IMR-90 (cell line): ENCODE measurements at regions not wholly inside any gene's neighbourhood (a gene's known extent, or its start where the extent isn't known, plus 50 kb on each side); places are given as distances from the start of the nearest gene placed in this dataset.

ENCODE experiments used
- ATAC-seq: fragments of 200-7000 bp; cut with Tn5 transposase; 2 replicates; pipeline ENCODE4 v1.9.1; 2020; ENCODE audit warnings: low read depth, mild to moderate bottlenecking, moderate library complexity
- BruUV-seq: library from RNA; stranded (reverse); fragments of 400-500 nt; replicated peaks from 2 replicates; lab custom pipeline; 2021; lab: Mats Ljungman, UMichigan
- CTCF ChIA-PET: fragments of 300-600 bp; formaldehyde crosslinking; extraction: SDS; loops from one replicate; lab custom pipeline; 2021; ENCODE audit warnings: antibody characterized with exemption; lab: Yijun Ruan, JAX
- POLR2A ChIA-PET: fragments of 300-600 bp; sonication (Branson Sonifier 250); formaldehyde crosslinking; loops from one replicate; lab custom pipeline; 2022; ENCODE audit warnings: antibody characterized with exemption; ENCODE audit not compliant: unreplicated experiment; lab: Charles Lee
- DNase-seq: peaks from one replicate; pipeline ENCODE4 v3.0.0; 2013
- H2AFZ ChIP-seq: replicated peaks from 2 replicates; pipeline ENCODE3; 2013; ENCODE audit warnings: low read length, mild to moderate bottlenecking; ENCODE audit not compliant: poor library complexity
- H2AK5ac ChIP-seq: 2 replicates; pipeline ENCODE4 v1.6.1; 2013; ENCODE audit warnings: low read depth, low read length, inconsistent platforms
- H2AK9ac ChIP-seq: replicated peaks from 2 replicates; pipeline ENCODE3; 2013; ENCODE audit warnings: mild to moderate bottlenecking, low read depth, low read length, moderate library complexity; ENCODE audit not compliant: poor library complexity
- H2BK120ac ChIP-seq: 2 replicates; pipeline ENCODE4 v1.6.1; 2013; ENCODE audit warnings: low read depth, low read length, inconsistent platforms
- H2BK15ac ChIP-seq: 3 replicates; pipeline ENCODE4 v1.6.1; 2013; ENCODE audit warnings: low read depth, low read length, inconsistent platforms
- H2BK20ac ChIP-seq: 2 replicates; pipeline ENCODE4 v1.6.1; 2013; ENCODE audit warnings: low read depth, mild to moderate bottlenecking, inconsistent platforms, low read length, moderate library complexity
- H2BK5ac ChIP-seq: 2 replicates; pipeline ENCODE4 v1.6.1; 2013; ENCODE audit warnings: mild to moderate bottlenecking, low read depth, low read length, inconsistent platforms; ENCODE audit not compliant: poor library complexity, severe bottlenecking
- H3K14ac ChIP-seq: replicated peaks from 2 replicates; pipeline ENCODE4 v1.6.1; 2013; ENCODE audit warnings: low read depth, low read length, inconsistent platforms
- H3K18ac ChIP-seq: 2 replicates; pipeline ENCODE4 v1.6.1; 2013; ENCODE audit warnings: low read depth, low read length, control low read depth
- H3K23ac ChIP-seq: 2 replicates; pipeline ENCODE4 v1.6.1; 2013; ENCODE audit warnings: low read depth, low read length, inconsistent platforms
- H3K27ac ChIP-seq: 2 replicates; pipeline ENCODE4 v1.5.1; 2013; ENCODE audit warnings: mild to moderate bottlenecking, control low read depth, low read length; ENCODE audit not compliant: insufficient read depth
- H3K27me3 ChIP-seq: 2 replicates; pipeline ENCODE4 v1.6.1; 2013; ENCODE audit warnings: low read length; ENCODE audit not compliant: control insufficient read depth, insufficient read depth
- H3K36me3 ChIP-seq: 2 replicates; pipeline ENCODE4 v1.6.1; 2013; ENCODE audit warnings: low read length, mixed read lengths; ENCODE audit not compliant: control insufficient read depth, insufficient read depth
- H3K4ac ChIP-seq: 2 replicates; pipeline ENCODE4 v1.6.1; 2013; ENCODE audit warnings: low read depth, low read length, inconsistent platforms
- H3K4me1 ChIP-seq: 2 replicates; pipeline ENCODE4 v1.6.1; 2013; ENCODE audit warnings: low read length, mixed read lengths; ENCODE audit not compliant: control insufficient read depth, insufficient read depth
- H3K4me2 ChIP-seq: 2 replicates; pipeline ENCODE4 v1.6.1; 2013; ENCODE audit warnings: low read depth, mild to moderate bottlenecking, control low read depth, low read length, moderate library complexity
- H3K4me3 ChIP-seq: 2 replicates; pipeline ENCODE4 v1.5.1; 2013; ENCODE audit warnings: low read depth, mild to moderate bottlenecking, control low read depth, low read length, moderate library complexity; ENCODE audit not compliant: insufficient read depth
- H3K56ac ChIP-seq: 2 replicates; pipeline ENCODE4 v1.6.1; 2013; ENCODE audit warnings: low read length, inconsistent platforms; ENCODE audit not compliant: insufficient read depth; ENCODE audit errors: extremely low read depth
- H3K79me1 ChIP-seq, 2 experiments: 2 replicates each; pipeline ENCODE4 v1.6.1; 2013; ENCODE audit warnings: low read length in 2 of 2, inconsistent platforms in 1 of 2, low read depth in 1 of 2
- H3K9ac ChIP-seq: 2 replicates; pipeline ENCODE4 v1.6.1; 2013; ENCODE audit warnings: low read depth, low read length, control low read depth
- H3K9me1 ChIP-seq: 2 replicates; pipeline ENCODE4 v1.6.1; 2013; ENCODE audit warnings: low read length, inconsistent platforms; ENCODE audit not compliant: insufficient read depth
- H3K9me3 ChIP-seq: 2 replicates; pipeline ENCODE4 v1.6.1; 2013; ENCODE audit warnings: low read length; ENCODE audit not compliant: control insufficient read depth, insufficient read depth
- H4K20me1 ChIP-seq: 2 replicates; pipeline ENCODE4 v1.6.1; 2013; ENCODE audit warnings: low read length, inconsistent platforms; ENCODE audit not compliant: insufficient read depth
- H4K5ac ChIP-seq: 2 replicates; pipeline ENCODE4 v1.6.1; 2013; ENCODE audit warnings: mild to moderate bottlenecking, low read depth, low read length, control low read depth
- H4K8ac ChIP-seq, 2 experiments: 2 replicates each; pipeline ENCODE4 v1.6.1; 2013; ENCODE audit warnings: low read depth in 2 of 2, low read length in 2 of 2, control low read depth in 1 of 2, inconsistent platforms in 1 of 2
- H4K91ac ChIP-seq: 2 replicates; pipeline ENCODE4 v1.6.1; 2013; ENCODE audit warnings: low read depth, low read length, inconsistent platforms; ENCODE audit not compliant: insufficient read depth
- BHLHE40 ChIP-seq: fragments of 150-350 bp; IDR thresholded peaks from 2 replicates; pipeline ENCODE4 v1.6.1; 2016; ENCODE audit warnings: mild to moderate bottlenecking, low read depth, low read length
- CEBPB ChIP-seq: IDR thresholded peaks from 2 replicates; pipeline ENCODE4 v1.6.1; 2012; ENCODE audit warnings: low read depth, low read length, improper control_type of control experiment
- CHD1 ChIP-seq: IDR thresholded peaks from 2 replicates; pipeline ENCODE4 v1.6.1; 2012; ENCODE audit warnings: low read depth, low read length, improper control_type of control experiment
- MAFK ChIP-seq: IDR thresholded peaks from 2 replicates; pipeline ENCODE4 v1.6.1; 2012; ENCODE audit warnings: low read depth, low read length, improper control_type of control experiment
- MXI1 ChIP-seq: IDR thresholded peaks from 2 replicates; pipeline ENCODE4 v1.6.1; 2012; ENCODE audit warnings: low read depth, mild to moderate bottlenecking, low read length, moderate library complexity, borderline replicate concordance
- RFX5 ChIP-seq: IDR thresholded peaks from 2 replicates; pipeline ENCODE4 v1.8.0; 2012; ENCODE audit warnings: low read depth, mild to moderate bottlenecking, low read length, moderate library complexity
- SMC3 ChIP-seq: fragments of 150-350 bp; IDR thresholded peaks from 2 replicates; pipeline ENCODE4 v1.6.1; 2016; ENCODE audit warnings: low read depth, mild to moderate bottlenecking, antibody characterized with exemption, low read length, moderate library complexity
- WGBS, 2 experiments: methylation state at CpG; one replicate each; pipeline versions ENCODE4 v1.1.5 to v1.1.7; 2013; ENCODE audit warnings: missing lambda C conversion rate in 2 of 2; ENCODE audit not compliant: insufficient read length in 1 of 2; ENCODE audit errors: extremely low coverage in 2 of 2; 5-methylcytosine and 5-hydroxymethylcytosine counted together
- dilution Hi-C: fragments of 300-500 bp; cut with HindIII; formaldehyde crosslinking; loops from one replicate; pipeline ENCODE4 v1.14.3; 2018; ENCODE audit warnings: low sequenced_read_pairs; ENCODE audit not compliant: unreplicated experiment
- in situ Hi-C: fragments of 300-500 bp; cut with MboI; formaldehyde crosslinking; loops from 3 replicates; pipeline ENCODE4 v1.14.3; 2019; ENCODE audit warnings: low sequenced_read_pairs, inconsistent platforms, mixed read lengths
- intact Hi-C: fragments of 100-400 bp; cut with micrococcal nuclease; formaldehyde crosslinking; loops from 2 replicates; pipeline ENCODE4 v1.10.0; 2022
- TF ChIP-seq, protein P1 (sequence below): fragments of 150-350 bp; IDR thresholded peaks from 2 replicates; pipeline ENCODE4 v1.6.1; 2016; ENCODE audit warnings: low read depth, mild to moderate bottlenecking, low read length, moderate library complexity, borderline replicate concordance

DNA sequence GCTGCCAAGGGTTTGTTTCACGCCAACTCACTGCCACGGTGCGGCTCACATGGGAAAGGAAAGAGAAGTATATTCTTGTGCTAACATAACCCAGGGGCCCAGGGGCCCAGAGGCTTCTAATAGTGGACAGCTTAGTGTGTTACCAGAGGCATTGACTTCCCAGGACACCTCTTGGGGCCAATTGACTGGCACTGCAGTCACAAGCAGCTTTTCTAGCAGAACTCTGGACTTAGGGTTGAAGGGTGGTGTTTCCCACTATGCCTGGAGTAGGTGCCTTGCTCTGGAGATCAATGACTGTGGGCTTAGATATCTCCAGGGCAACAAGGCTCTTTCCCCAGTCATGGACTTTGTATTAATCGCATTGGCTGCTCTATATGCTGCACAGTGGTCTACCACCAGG lies 172.7 kb upstream of the KBTBD8 start:
- no peak overlapping the region for H3K27ac ChIP-seq
- no peak overlapping the region for H4K91ac ChIP-seq
- no peak overlapping the region for H4K8ac ChIP-seq
- TF ChIP-seq SMC3: no peak
- TF ChIP-seq CEBPB: no peak
- TF ChIP-seq MAFK: no peak
- TF ChIP-seq RFX5: no peak
- no peak for TF ChIP-seq CHD1
- TF ChIP-seq MXI1: no peak
- TF ChIP-seq, protein P1, sequence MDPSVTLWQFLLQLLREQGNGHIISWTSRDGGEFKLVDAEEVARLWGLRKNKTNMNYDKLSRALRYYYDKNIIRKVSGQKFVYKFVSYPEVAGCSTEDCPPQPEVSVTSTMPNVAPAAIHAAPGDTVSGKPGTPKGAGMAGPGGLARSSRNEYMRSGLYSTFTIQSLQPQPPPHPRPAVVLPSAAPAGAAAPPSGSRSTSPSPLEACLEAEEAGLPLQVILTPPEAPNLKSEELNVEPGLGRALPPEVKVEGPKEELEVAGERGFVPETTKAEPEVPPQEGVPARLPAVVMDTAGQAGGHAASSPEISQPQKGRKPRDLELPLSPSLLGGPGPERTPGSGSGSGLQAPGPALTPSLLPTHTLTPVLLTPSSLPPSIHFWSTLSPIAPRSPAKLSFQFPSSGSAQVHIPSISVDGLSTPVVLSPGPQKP: no peak
- TF ChIP-seq BHLHE40: no peak
- peaks cover 2% of the 10 kb centered on the region; the same call in 1 of the 2 replicates for H3K4me1 ChIP-seq
- no peak overlapping the region for H3K4me2 ChIP-seq
- no peak overlapping the region for H3K4ac ChIP-seq
- no CpG with 5 or more reads among the region's 4 CpGs for WGBS, 2 experiments
- ChIA-PET POLR2A (no interaction called here), CTCF (interaction anchor here (1.2 kb wide), 1 partner anchor 9 kb away, joined by 3 read pairs; no protein-coding TSS in a partner anchor)
- dilution Hi-C loops: no loop called here
- no peak overlapping the region for H2BK5ac ChIP-seq
- H2AK5ac ChIP-seq: no peak overlapping the region
- no peaks in the 10 kb centered on the region for H3K36me3 ChIP-seq
- no peaks in the 10 kb centered on the region for H3K79me1 ChIP-seq
- no peak overlapping the region for H3K23ac ChIP-seq
- no peak overlapping the region for H3K14ac ChIP-seq
- no peak overlapping the region for H2BK15ac ChIP-seq
- H4K5ac ChIP-seq: no peak overlapping the region
- no peak overlapping the region for H2BK120ac ChIP-seq
- no peak overlapping the region for H2AFZ ChIP-seq
- H3K18ac ChIP-seq: no peak overlapping the region
- H3K9ac ChIP-seq: no peak overlapping the region
- no peak overlapping the region for H2AK9ac ChIP-seq
- H3K56ac ChIP-seq: no peak overlapping the region
- H4K20me1 ChIP-seq: no peaks in the 10 kb centered on the region
- no TSS peak for BruUV-seq
- in situ Hi-C loops: no loop called here
- no peaks in the 10 kb centered on the region for H3K9me3 ChIP-seq
- intact Hi-C loops: no loop called here
- DNase-seq (no peak), ATAC-seq (no peak)
- peaks cover 15% of the 10 kb centered on the region for H3K27me3 ChIP-seq
- no peak overlapping the region for H2BK20ac ChIP-seq
- H3K4me3 ChIP-seq: no peak overlapping the region
- no peaks in the 10 kb centered on the region for H3K9me1 ChIP-seq
